HEK293 (cell line): ENCODE measurements at regions not wholly inside any gene's neighbourhood (a gene's known extent, or its start where the extent isn't known, plus 50 kb on each side); places are given as distances from the start of the nearest gene placed in this dataset.

Source experiments
- CTCF ChIA-PET: fragments of 350-600 bp; formaldehyde crosslinking; extraction: SDS; loops from one replicate; lab custom pipeline; 2021; ENCODE audit warnings: antibody characterized with exemption; lab: Yijun Ruan, JAX
- POLR2A ChIA-PET: fragments of 300-600 bp; formaldehyde crosslinking; extraction: SDS; loops from one replicate; lab custom pipeline; 2020; ENCODE audit warnings: antibody characterized with exemption, inconsistent platforms; lab: Yijun Ruan, JAX
- H3K27ac ChIP-seq: fragments of 200-500 bp; sonication (Bioruptor generic); 2 replicates; pipeline ENCODE4 v1.5.1; 2014; ENCODE audit warnings: low read depth, low read length, control low read depth, inconsistent platforms; ENCODE audit errors: extremely low read depth
- H3K36me3 ChIP-seq, 2 experiments: fragments of 200-500 bp in 1 of 2; sonication (Bioruptor generic) in 1 of 2; 1 replicate in 1 of 2; 2 replicates in 1 of 2; pipeline ENCODE4 v1.5.1; 2014 to 2017; ENCODE audit warnings: inconsistent platforms in 2 of 2, low read length in 2 of 2; ENCODE audit not compliant: control insufficient read depth in 2 of 2, insufficient read depth in 1 of 2
- H3K4me1 ChIP-seq: fragments of 200-500 bp; sonication (Bioruptor generic); 2 replicates; pipeline ENCODE4 v1.5.1; 2014; ENCODE audit warnings: mild to moderate bottlenecking, low read length, inconsistent platforms; ENCODE audit not compliant: control insufficient read depth, insufficient read depth
- H3K4me3 ChIP-seq: 2 replicates; pipeline ENCODE4 v1.5.1; 2011; ENCODE audit warnings: low read depth, mild to moderate bottlenecking, control low read depth, low read length, moderate library complexity
- H3K9me3 ChIP-seq: fragments of 200-500 bp; sonication (Bioruptor generic); 2 replicates; pipeline ENCODE4 v1.5.1; 2014; ENCODE audit warnings: low read depth, low read length, inconsistent platforms; ENCODE audit not compliant: control insufficient read depth, insufficient read depth
- EGR2 ChIP-seq: fragments of 450-650 bp; formaldehyde crosslinking; IDR thresholded peaks from 2 replicates; pipeline ENCODE4 v1.5.1; 2016; ENCODE audit warnings: low read depth, missing biosample characterization, missing genetic modification characterization
- GFI1B ChIP-seq: fragments of 450-650 bp; formaldehyde crosslinking; IDR thresholded peaks from 2 replicates; pipeline ENCODE4 v1.5.1; 2016; ENCODE audit warnings: missing biosample characterization, missing genetic modification characterization
- GLIS1 ChIP-seq: fragments of 450-650 bp; formaldehyde crosslinking; IDR thresholded peaks from 2 replicates; pipeline ENCODE4 v1.5.1; 2016; ENCODE audit warnings: missing biosample characterization, missing genetic modification characterization
- KLF1 ChIP-seq: fragments of 450-650 bp; formaldehyde crosslinking; IDR thresholded peaks from 2 replicates; pipeline ENCODE4 v1.5.1; 2016; ENCODE audit warnings: missing biosample characterization, missing genetic modification characterization
- KLF9 ChIP-seq: fragments of 450-650 bp; formaldehyde crosslinking; IDR thresholded peaks from 2 replicates; pipeline ENCODE4 v1.5.1; 2016; ENCODE audit warnings: missing biosample characterization, missing genetic modification characterization, low read depth
- SCRT2 ChIP-seq: fragments of 450-650 bp; formaldehyde crosslinking; IDR thresholded peaks from 2 replicates; pipeline ENCODE4 v1.5.1; 2016; ENCODE audit warnings: missing biosample characterization, missing genetic modification characterization
- SP7 ChIP-seq: fragments of 450-650 bp; formaldehyde crosslinking; IDR thresholded peaks from 2 replicates; pipeline ENCODE4 v1.5.1; 2016; ENCODE audit warnings: missing biosample characterization, missing genetic modification characterization
- ZNF214 ChIP-seq: fragments of 450-650 bp; formaldehyde crosslinking; IDR thresholded peaks from 2 replicates; pipeline ENCODE4 v1.5.1; 2017; ENCODE audit warnings: missing biosample characterization, mild to moderate bottlenecking, missing genetic modification characterization, borderline replicate concordance
- ZNF341 ChIP-seq: fragments of 450-650 bp; formaldehyde crosslinking; IDR thresholded peaks from 2 replicates; pipeline ENCODE4; 2016; ENCODE audit warnings: low read depth, missing biosample characterization, missing genetic modification characterization
- ZNF416 ChIP-seq: fragments of 450-650 bp; formaldehyde crosslinking; IDR thresholded peaks from 2 replicates; pipeline ENCODE4 v1.5.1; 2016; ENCODE audit warnings: missing biosample characterization, missing genetic modification characterization
- ZNF521 ChIP-seq: fragments of 450-650 bp; formaldehyde crosslinking; IDR thresholded peaks from 2 replicates; pipeline ENCODE4 v1.5.1; 2017; ENCODE audit warnings: missing biosample characterization, mild to moderate bottlenecking, missing genetic modification characterization
- ZNF585B ChIP-seq: fragments of 450-650 bp; formaldehyde crosslinking; IDR thresholded peaks from 2 replicates; pipeline ENCODE4 v1.5.1; 2016; ENCODE audit warnings: missing biosample characterization, missing genetic modification characterization
- ZNF629 ChIP-seq: fragments of 450-650 bp; formaldehyde crosslinking; IDR thresholded peaks from 2 replicates; pipeline ENCODE4 v1.5.1; 2017; ENCODE audit warnings: missing biosample characterization, missing genetic modification characterization
- ZNF768 ChIP-seq: fragments of 450-650 bp; formaldehyde crosslinking; IDR thresholded peaks from 2 replicates; pipeline ENCODE4 v1.5.1; 2018; ENCODE audit warnings: missing biosample characterization, mild to moderate bottlenecking, missing genetic modification characterization
- ZXDB ChIP-seq: fragments of 450-650 bp; formaldehyde crosslinking; IDR thresholded peaks from 2 replicates; pipeline ENCODE4 v1.5.1; 2016; ENCODE audit warnings: missing biosample characterization, missing genetic modification characterization
- TF ChIP-seq, protein P1 (sequence below): fragments of 450-650 bp; formaldehyde crosslinking; IDR thresholded peaks from 2 replicates; pipeline ENCODE4 v1.5.1; 2016; ENCODE audit warnings: missing biosample characterization, missing genetic modification characterization, borderline replicate concordance
- TF ChIP-seq, protein P2 (sequence below): fragments of 450-650 bp; IDR thresholded peaks from 2 replicates; pipeline ENCODE4 v1.5.1; 2018; ENCODE audit warnings: missing biosample characterization, mild to moderate bottlenecking, missing genetic modification characterization
- TF ChIP-seq, protein P3 (sequence below): fragments of 450-650 bp; formaldehyde crosslinking; IDR thresholded peaks from 2 replicates; pipeline ENCODE4 v1.5.1; 2016; ENCODE audit warnings: missing biosample characterization, missing genetic modification characterization
- TF ChIP-seq, protein P4 (sequence below): fragments of 450-650 bp; formaldehyde crosslinking; IDR thresholded peaks from 2 replicates; pipeline ENCODE4 v1.5.1; 2017; ENCODE audit warnings: missing biosample characterization, missing genetic modification characterization
- TF ChIP-seq, protein P5 (sequence below): fragments of 450-650 bp; formaldehyde crosslinking; IDR thresholded peaks from 2 replicates; pipeline ENCODE4 v1.5.1; 2016; ENCODE audit warnings: missing biosample characterization, missing genetic modification characterization

DNA sequence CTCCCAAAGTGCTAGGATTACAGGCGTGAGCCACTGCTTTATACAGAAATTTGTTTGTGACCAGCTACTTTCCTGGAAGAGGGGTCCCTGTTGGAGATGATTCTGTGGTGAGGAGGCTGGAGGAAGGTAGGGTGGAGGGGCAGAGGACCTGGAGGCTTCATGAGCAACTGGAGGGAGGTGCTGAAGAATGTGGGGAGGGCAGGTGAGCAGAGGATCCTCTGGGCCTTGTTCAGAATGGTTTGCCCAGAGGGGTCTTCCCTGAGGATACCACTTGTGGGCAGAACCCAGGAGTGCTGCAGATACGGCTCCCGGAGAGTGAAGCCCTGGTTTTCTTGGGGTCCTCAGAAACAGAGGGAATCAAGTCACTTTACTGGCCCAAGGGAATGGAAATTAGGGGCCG lies 67.2 kb upstream of the WDR26 start:
- peaks cover 22% of the 10 kb centered on the region for H3K4me1 ChIP-seq
- no peak overlapping the region for H3K4me3 ChIP-seq
- no peaks in the 10 kb centered on the region for H3K36me3 ChIP-seq
- CTCF ChIA-PET, result interaction anchor here (0.6 to 5.5 kb wide), 3 partner anchors 12 to 421 kb away, joined by 3 to 50 read pairs (median 4); no protein-coding TSS in a partner anchor
- TF ChIP-seq ZXDB (tag by site-specific recombination) (no peak), ZNF521 (tag by site-specific recombination) (no peak), ZNF585B (no peak), ZNF629 (tag by site-specific recombination) (no peak)
- TF ChIP-seq, protein P1, sequence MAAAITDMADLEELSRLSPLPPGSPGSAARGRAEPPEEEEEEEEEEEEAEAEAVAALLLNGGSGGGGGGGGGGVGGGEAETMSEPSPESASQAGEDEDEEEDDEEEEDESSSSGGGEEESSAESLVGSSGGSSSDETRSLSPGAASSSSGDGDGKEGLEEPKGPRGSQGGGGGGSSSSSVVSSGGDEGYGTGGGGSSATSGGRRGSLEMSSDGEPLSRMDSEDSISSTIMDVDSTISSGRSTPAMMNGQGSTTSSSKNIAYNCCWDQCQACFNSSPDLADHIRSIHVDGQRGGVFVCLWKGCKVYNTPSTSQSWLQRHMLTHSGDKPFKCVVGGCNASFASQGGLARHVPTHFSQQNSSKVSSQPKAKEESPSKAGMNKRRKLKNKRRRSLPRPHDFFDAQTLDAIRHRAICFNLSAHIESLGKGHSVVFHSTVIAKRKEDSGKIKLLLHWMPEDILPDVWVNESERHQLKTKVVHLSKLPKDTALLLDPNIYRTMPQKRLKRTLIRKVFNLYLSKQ (tag by site-specific recombination), result no peak
- POLR2A ChIA-PET, result interaction anchor here (1.4 kb wide), 1 partner anchor 67 kb away, joined by 8 read pairs; the partner anchor contains the start of gene WDR26
- H3K9me3 ChIP-seq, result no peaks in the 10 kb centered on the region
- H3K27ac ChIP-seq, result peak overlapping the region; percentile 84; the same call in 1 of the 2 replicates

DNA sequence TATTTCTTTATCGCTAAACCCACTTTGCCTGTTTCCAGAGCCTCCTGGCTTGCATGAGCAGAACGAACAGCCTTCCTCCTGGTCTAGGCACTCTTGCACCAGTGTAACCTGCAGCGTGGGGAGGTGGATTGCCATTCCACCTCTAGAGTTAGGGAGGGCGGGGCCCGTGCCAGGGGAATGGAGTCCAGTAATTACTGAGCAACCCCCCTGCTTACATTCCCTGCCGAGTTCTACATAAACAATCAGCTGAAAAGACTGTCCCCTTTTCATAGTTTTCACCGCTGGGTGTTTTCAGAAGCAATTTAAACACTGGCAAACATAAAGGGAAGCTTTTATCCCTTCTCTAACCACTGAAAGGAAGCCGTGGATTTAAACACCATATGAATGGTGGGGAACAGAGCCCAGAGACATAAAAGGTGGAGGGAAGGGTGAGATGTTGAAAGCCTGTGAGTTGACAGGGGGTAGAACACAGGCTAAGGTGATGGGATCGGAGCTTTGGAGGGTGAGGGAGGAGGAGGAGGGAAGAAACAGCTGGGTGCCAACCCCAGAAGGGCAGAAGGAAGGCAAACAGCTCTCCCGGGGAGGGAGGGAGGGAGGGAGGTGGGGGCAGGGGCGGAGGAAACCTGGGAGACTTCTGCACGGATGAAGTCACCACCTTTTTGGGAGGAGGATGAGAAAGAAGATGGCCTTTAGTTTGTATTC lies 68.0 kb upstream of the WDR26 start:
- H3K4me3 ChIP-seq, result no peak overlapping the region
- no peaks in the 10 kb centered on the region for H3K9me3 ChIP-seq
- no peaks in the 10 kb centered on the region for H3K36me3 ChIP-seq
- CTCF ChIA-PET, result interaction anchor here (0.5 to 5.5 kb wide), 8 partner anchors 9 to 420 kb away, joined by 3 to 50 read pairs (median 3); no protein-coding TSS in a partner anchor
- H3K4me1 ChIP-seq, result peaks cover 22% of the 10 kb centered on the region
- peak overlapping the region; percentile 84 for H3K27ac ChIP-seq
- POLR2A ChIA-PET, result interaction anchor here (0.6 to 1.4 kb wide), 3 partner anchors 68 to 693 kb away, joined by 3 to 8 read pairs (median 8); partner anchors contain the start of gene WDR26
- peak; percentile 94 for TF ChIP-seq SP7 (tag by site-specific recombination)
- no peak for TF ChIP-seq ZNF214 (tag by site-specific recombination)
- TF ChIP-seq ZNF768 (tag by site-specific recombination), result no peak
- TF ChIP-seq GLIS1 (tag by site-specific recombination), result peak; percentile 94
- no peak for TF ChIP-seq GFI1B (tag by site-specific recombination)
- TF ChIP-seq ZNF341 (tag by site-specific recombination), result peak; percentile 97
- TF ChIP-seq, protein P2, sequence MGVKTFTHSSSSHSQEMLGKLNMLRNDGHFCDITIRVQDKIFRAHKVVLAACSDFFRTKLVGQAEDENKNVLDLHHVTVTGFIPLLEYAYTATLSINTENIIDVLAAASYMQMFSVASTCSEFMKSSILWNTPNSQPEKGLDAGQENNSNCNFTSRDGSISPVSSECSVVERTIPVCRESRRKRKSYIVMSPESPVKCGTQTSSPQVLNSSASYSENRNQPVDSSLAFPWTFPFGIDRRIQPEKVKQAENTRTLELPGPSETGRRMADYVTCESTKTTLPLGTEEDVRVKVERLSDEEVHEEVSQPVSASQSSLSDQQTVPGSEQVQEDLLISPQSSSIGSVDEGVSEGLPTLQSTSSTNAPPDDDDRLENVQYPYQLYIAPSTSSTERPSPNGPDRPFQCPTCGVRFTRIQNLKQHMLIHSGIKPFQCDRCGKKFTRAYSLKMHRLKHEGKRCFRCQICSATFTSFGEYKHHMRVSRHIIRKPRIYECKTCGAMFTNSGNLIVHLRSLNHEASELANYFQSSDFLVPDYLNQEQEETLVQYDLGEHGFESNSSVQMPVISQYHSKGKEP (tag by site-specific recombination), result peak; percentile 50; the same call in 1 of the 2 replicates
- TF ChIP-seq, protein P3, sequence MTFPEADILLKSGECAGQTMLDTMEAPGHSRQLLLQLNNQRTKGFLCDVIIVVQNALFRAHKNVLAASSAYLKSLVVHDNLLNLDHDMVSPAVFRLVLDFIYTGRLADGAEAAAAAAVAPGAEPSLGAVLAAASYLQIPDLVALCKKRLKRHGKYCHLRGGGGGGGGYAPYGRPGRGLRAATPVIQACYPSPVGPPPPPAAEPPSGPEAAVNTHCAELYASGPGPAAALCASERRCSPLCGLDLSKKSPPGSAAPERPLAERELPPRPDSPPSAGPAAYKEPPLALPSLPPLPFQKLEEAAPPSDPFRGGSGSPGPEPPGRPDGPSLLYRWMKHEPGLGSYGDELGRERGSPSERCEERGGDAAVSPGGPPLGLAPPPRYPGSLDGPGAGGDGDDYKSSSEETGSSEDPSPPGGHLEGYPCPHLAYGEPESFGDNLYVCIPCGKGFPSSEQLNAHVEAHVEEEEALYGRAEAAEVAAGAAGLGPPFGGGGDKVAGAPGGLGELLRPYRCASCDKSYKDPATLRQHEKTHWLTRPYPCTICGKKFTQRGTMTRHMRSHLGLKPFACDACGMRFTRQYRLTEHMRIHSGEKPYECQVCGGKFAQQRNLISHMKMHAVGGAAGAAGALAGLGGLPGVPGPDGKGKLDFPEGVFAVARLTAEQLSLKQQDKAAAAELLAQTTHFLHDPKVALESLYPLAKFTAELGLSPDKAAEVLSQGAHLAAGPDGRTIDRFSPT (tag by site-specific recombination), result peak; percentile 18; the same call in 1 of the 2 replicates
- no peak for TF ChIP-seq ZNF416
- TF ChIP-seq, protein P4, sequence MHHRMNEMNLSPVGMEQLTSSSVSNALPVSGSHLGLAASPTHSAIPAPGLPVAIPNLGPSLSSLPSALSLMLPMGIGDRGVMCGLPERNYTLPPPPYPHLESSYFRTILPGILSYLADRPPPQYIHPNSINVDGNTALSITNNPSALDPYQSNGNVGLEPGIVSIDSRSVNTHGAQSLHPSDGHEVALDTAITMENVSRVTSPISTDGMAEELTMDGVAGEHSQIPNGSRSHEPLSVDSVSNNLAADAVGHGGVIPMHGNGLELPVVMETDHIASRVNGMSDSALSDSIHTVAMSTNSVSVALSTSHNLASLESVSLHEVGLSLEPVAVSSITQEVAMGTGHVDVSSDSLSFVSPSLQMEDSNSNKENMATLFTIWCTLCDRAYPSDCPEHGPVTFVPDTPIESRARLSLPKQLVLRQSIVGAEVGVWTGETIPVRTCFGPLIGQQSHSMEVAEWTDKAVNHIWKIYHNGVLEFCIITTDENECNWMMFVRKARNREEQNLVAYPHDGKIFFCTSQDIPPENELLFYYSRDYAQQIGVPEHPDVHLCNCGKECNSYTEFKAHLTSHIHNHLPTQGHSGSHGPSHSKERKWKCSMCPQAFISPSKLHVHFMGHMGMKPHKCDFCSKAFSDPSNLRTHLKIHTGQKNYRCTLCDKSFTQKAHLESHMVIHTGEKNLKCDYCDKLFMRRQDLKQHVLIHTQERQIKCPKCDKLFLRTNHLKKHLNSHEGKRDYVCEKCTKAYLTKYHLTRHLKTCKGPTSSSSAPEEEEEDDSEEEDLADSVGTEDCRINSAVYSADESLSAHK (tag by site-specific recombination), result peak; percentile 83
- no peak for TF ChIP-seq SCRT2 (tag by site-specific recombination)
- TF ChIP-seq EGR2 (tag by site-specific recombination), result no peak
- TF ChIP-seq, protein P5, sequence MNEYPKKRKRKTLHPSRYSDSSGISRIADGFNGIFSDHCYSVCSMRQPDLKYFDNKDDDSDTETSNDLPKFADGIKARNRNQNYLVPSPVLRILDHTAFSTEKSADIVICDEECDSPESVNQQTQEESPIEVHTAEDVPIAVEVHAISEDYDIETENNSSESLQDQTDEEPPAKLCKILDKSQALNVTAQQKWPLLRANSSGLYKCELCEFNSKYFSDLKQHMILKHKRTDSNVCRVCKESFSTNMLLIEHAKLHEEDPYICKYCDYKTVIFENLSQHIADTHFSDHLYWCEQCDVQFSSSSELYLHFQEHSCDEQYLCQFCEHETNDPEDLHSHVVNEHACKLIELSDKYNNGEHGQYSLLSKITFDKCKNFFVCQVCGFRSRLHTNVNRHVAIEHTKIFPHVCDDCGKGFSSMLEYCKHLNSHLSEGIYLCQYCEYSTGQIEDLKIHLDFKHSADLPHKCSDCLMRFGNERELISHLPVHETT (tag by site-specific recombination), result no peak
- TF ChIP-seq KLF1, result no peak
- TF ChIP-seq KLF9, result no peak
